PFSK-1 (cell line): ENCODE measurements at regions not wholly inside any gene's neighbourhood (a gene's known extent, or its start where the extent isn't known, plus 50 kb on each side); places are given as distances from the start of the nearest gene placed in this dataset.

ENCODE experiments used
- POLR2AphosphoS5 ChIP-seq: IDR thresholded peaks from 2 replicates; pipeline ENCODE4 v1.6.1; 2012; ENCODE audit warnings: low read depth, mild to moderate bottlenecking, control low read depth, low read length, moderate library complexity
- REST ChIP-seq, 2 experiments: IDR thresholded peaks; 2 replicates each; pipeline versions ENCODE4 v1.6.1 to v1.8.0; 2011 to 2012; ENCODE audit warnings: low read depth in 2 of 2, low read length in 2 of 2, control low read depth in 1 of 2, inconsistent platforms in 1 of 2, mild to moderate bottlenecking in 1 of 2, moderate library complexity in 1 of 2; ENCODE audit not compliant: insufficient read depth in 1 of 2
- SIN3A ChIP-seq: IDR thresholded peaks from 2 replicates; pipeline ENCODE4 v1.6.1; 2012; ENCODE audit warnings: mild to moderate bottlenecking, low read length, moderate library complexity, borderline replicate concordance; ENCODE audit not compliant: insufficient read depth

- TF ChIP-seq POLR2AphosphoS5 = no peak
- TF ChIP-seq REST (IDR thresholded peaks at IDR 0.05; ENCODE audit: insufficient read depth in 1 of 2, low read depth in 2 of 2, low read length in 2 of 2) = no peak
- TF ChIP-seq SIN3A = no peak
These were observed 361.8 kb upstream of the CPEB2 start for GRCh38 chr4:14640476-14640875.
